BJ (cell line): ENCODE measurements at regions not wholly inside any gene's neighbourhood (a gene's known extent, or its start where the extent isn't known, plus 50 kb on each side); places are given as distances from the start of the nearest gene placed in this dataset.

ENCODE experiments used
- CTCF ChIA-PET: fragments of 350-600 bp; formaldehyde crosslinking; extraction: SDS; loops from one replicate; lab custom pipeline; 2021; ENCODE audit warnings: antibody characterized with exemption, inconsistent platforms; lab: Yijun Ruan, JAX
- POLR2A ChIA-PET: fragments of 300-600 bp; sonication (Branson Sonifier 250); formaldehyde crosslinking; extraction: SDS; loops from one replicate; lab custom pipeline; 2021; ENCODE audit warnings: antibody characterized with exemption; lab: Charles Lee
- DNase-seq: peaks from one replicate; pipeline ENCODE4 v3.0.0-alpha.2; 2011; ENCODE audit warnings: low read depth
- H3K27me3 ChIP-seq: 2 replicates; pipeline ENCODE4 v1.6.0; 2011; ENCODE audit warnings: low read length; ENCODE audit not compliant: control insufficient read depth, insufficient read depth
- H3K36me3 ChIP-seq: 2 replicates; pipeline ENCODE4 v1.5.1; 2011; ENCODE audit warnings: low read length; ENCODE audit not compliant: control insufficient read depth, insufficient read depth
- H3K4me3 ChIP-seq: 2 replicates; pipeline ENCODE4 v1.5.1; 2011; ENCODE audit warnings: low read depth, mild to moderate bottlenecking, control low read depth, low read length
- TF ChIP-seq, protein P1 (sequence below): IDR thresholded peaks from 2 replicates; pipeline ENCODE4 v1.5.1; 2011; ENCODE audit warnings: low read depth, mild to moderate bottlenecking, control low read depth, inconsistent platforms, low read length, moderate library complexity; ENCODE audit not compliant: insufficient read depth

DNA sequence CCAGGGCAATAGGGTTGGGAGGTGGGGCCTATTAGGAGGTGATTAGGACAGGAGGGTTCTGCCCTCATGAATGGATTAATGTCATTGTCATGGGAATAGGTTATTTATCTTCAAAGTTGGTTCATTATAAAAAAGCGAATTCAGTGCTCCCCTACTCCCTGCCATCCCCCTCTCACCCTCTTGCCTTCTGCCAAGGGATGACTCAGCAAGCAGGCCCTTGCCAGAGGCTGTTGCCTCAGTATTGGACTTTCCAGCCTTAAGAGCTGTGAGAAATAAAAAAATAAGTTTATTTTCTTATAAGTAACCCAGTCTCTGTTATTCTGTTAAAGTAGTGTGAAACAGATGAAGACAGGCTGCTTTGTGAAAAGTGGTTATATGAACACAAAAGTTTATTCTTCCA, 381.1 kb upstream of the ZFP64 start:
- no peaks in the 10 kb centered on the region for H3K36me3 ChIP-seq
- H3K27me3 ChIP-seq, result no peaks in the 10 kb centered on the region
- POLR2A ChIA-PET, result no interaction called here
- CTCF ChIA-PET, result no interaction called here
- TF ChIP-seq, protein P1, sequence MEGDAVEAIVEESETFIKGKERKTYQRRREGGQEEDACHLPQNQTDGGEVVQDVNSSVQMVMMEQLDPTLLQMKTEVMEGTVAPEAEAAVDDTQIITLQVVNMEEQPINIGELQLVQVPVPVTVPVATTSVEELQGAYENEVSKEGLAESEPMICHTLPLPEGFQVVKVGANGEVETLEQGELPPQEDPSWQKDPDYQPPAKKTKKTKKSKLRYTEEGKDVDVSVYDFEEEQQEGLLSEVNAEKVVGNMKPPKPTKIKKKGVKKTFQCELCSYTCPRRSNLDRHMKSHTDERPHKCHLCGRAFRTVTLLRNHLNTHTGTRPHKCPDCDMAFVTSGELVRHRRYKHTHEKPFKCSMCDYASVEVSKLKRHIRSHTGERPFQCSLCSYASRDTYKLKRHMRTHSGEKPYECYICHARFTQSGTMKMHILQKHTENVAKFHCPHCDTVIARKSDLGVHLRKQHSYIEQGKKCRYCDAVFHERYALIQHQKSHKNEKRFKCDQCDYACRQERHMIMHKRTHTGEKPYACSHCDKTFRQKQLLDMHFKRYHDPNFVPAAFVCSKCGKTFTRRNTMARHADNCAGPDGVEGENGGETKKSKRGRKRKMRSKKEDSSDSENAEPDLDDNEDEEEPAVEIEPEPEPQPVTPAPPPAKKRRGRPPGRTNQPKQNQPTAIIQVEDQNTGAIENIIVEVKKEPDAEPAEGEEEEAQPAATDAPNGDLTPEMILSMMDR, result no peak
- no peak overlapping the region for H3K4me3 ChIP-seq
- no peak for DNase-seq

DNA sequence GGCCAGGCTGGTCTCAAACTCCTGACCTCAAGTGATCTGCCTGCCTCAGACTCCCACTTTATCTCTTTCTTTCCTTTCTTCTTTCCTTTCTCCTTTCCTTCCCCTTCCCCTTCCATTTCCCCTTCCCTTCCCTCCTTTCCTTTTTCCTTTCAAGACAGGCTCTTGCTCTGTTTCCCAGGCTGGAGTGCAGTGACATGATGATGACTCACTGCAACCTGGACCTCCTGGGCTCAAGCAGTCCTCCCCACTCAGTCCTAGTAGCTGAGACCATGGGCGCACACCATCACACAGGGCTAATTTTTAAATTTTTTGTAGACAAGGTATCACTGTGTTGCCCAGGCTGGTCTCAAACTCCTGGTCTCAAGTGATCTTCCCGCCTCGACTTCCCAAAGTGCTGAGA, 377.6 kb upstream of the ZFP64 start:
- no peak for DNase-seq
- Histone ChIP-seq H3K4me3 (no peak overlapping the region), H3K27me3 (no peaks in the 10 kb centered on the region), H3K36me3 (no peaks in the 10 kb centered on the region)
- ChIA-PET CTCF (no interaction called here), POLR2A (no interaction called here)
- TF ChIP-seq, protein P1, result no peak

DNA sequence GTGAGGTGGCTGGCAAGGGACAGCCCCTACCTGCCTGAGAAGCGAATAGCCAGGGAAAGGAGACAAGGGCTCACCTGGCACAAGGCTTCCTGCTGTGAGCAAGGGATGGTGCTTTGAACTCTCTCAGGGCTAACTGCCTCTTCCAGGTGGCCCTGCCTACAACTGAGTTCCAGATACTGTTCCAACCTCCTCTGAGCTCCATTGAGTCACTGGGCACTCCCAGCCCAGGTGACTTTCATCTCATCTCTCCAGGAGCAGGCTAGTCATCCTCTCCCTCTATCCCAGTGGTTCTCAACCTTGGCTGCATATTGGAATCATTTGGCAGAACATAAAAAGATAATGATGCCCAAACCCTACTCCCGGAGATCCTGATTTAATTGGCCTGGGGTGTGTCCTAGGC, 374.0 kb upstream of the ZFP64 start:
- H3K4me3 ChIP-seq, result no peak overlapping the region
- ChIA-PET CTCF (interaction anchor here (1.0 kb wide), 1 partner anchor 45 kb away, joined by 3 read pairs; no protein-coding TSS in a partner anchor), POLR2A (no interaction called here)
- no peak for DNase-seq
- TF ChIP-seq, protein P1, result no peak
- H3K27me3 ChIP-seq, result no peaks in the 10 kb centered on the region
- H3K36me3 ChIP-seq, result no peaks in the 10 kb centered on the region

DNA sequence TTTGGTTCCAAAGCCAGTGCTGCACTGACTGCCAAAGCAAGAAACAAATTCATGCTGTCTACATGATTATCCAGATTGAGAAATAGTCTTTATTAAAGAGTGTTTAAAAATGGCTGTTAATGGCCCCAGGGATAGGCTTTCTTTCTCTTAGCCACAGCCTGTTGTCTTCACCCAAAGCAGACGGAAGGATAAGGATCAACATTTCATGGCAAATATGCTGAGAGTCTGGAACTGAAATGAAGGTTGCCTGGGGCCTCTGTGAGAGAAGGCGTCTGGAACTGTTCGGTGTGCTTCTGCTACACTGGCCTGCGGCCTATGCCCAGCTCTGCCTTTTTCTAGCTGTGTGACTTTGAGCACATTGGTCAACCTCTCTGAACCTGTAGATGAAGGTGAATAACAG, 373.0 kb upstream of the ZFP64 start:
- ChIA-PET POLR2A (no interaction called here), CTCF (interaction anchor here (1.0 kb wide), 1 partner anchor 44 kb away, joined by 3 read pairs; no protein-coding TSS in a partner anchor)
- TF ChIP-seq, protein P1, result no peak
- no peaks in the 10 kb centered on the region for H3K27me3 ChIP-seq
- no peaks in the 10 kb centered on the region for H3K36me3 ChIP-seq
- no peak for DNase-seq
- no peak overlapping the region for H3K4me3 ChIP-seq

DNA sequence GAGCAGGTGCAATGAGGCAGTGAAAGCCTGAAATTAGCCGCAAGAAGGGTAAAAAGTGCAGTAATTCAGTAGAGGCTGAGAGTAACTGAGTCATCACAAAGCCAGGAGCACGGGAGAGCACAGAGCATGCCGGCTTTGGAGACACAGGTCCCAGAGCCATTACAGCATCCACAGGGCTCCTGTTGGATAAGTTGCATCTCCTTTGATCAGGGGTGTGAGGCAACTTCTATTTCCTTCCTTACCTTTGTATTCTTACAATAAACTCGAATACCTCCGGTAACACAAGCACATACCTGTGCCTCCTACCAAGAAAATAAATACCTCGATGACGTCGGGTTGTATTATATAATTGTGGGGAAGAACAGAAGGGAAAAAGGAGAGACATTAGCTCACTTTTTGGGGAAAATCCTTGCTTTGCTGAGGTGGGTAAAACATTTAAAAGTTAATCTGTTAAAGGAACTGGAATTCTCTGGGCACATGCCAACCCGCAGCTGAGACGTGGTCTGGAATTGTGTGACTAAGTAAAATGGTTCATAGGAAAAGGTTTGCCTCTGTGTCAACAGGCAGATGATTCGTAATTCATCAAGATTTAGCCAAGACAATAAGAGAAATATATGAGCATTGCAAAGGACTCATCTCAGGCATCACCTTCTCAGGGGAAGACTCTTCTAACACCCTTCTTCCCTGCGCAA, 360.7 kb upstream of the ZFP64 start:
- ChIA-PET CTCF (no interaction called here), POLR2A (no interaction called here)
- TF ChIP-seq, protein P1, result no peak
- H3K4me3 ChIP-seq, result no peak overlapping the region
- no peaks in the 10 kb centered on the region for H3K36me3 ChIP-seq
- H3K27me3 ChIP-seq, result no peaks in the 10 kb centered on the region
- peak; percentile 26 for DNase-seq
